H1 (cell line): ENCODE measurements at regions not wholly inside any gene's neighbourhood (a gene's known extent, or its start where the extent isn't known, plus 50 kb on each side); places are given as distances from the start of the nearest gene placed in this dataset.

Experiments used
- CTCF ChIA-PET: fragments of 300-600 bp; sonication (Branson Sonifier 250); formaldehyde crosslinking; loops from one replicate; lab custom pipeline; 2021; ENCODE audit not compliant: partially characterized antibody; lab: Charles Lee
- POLR2A ChIA-PET: fragments of 300-600 bp; sonication (Branson Sonifier 250); formaldehyde crosslinking; loops from one replicate; lab custom pipeline; 2021; ENCODE audit warnings: inconsistent platforms; ENCODE audit not compliant: partially characterized antibody; lab: Charles Lee
- DNase-seq, 2 experiments: peaks; one replicate each; pipeline versions ENCODE4 v3.0.0 to v3.0.0-alpha.2; 2010 to 2022; ENCODE audit warnings: low spot score in 2 of 2, low read depth in 1 of 2, mixed read lengths in 1 of 2
- FAIRE-seq: peaks from 2 replicates; lab custom pipeline; 2011; peaks lifted over from hg19 to GRCh38; lab: Jason Lieb, UNC
- H2AFZ ChIP-seq: 2 replicates; pipeline ENCODE4 v1.8.1; 2012; ENCODE audit warnings: low read length, inconsistent platforms
- H2AK5ac ChIP-seq: 2 replicates; pipeline ENCODE4 v1.6.1; 2013; ENCODE audit warnings: low read depth, low read length
- H2BK120ac ChIP-seq: replicated peaks from 2 replicates; pipeline ENCODE3; 2013; ENCODE audit warnings: low read depth, low read length, inconsistent platforms
- H2BK12ac ChIP-seq: 2 replicates; pipeline ENCODE4 v1.6.1; 2013; ENCODE audit warnings: low read depth, low read length
- H2BK15ac ChIP-seq: 2 replicates; pipeline ENCODE4 v1.6.1; 2013; ENCODE audit warnings: low read length
- H2BK20ac ChIP-seq: 2 replicates; pipeline ENCODE4 v1.6.1; 2013; ENCODE audit warnings: low read length
- H2BK5ac ChIP-seq: 2 replicates; pipeline ENCODE4 v1.6.1; 2013; ENCODE audit warnings: low read depth, low read length
- H3K14ac ChIP-seq: 2 replicates; pipeline ENCODE4 v1.6.1; 2013; ENCODE audit warnings: inconsistent platforms; ENCODE audit not compliant: insufficient read length
- H3K18ac ChIP-seq: 2 replicates; pipeline ENCODE4 v1.6.1; 2013; ENCODE audit warnings: low read length; ENCODE audit errors: extremely low read depth
- H3K23ac ChIP-seq: 2 replicates; pipeline ENCODE4 v1.6.1; 2013; ENCODE audit warnings: inconsistent platforms; ENCODE audit not compliant: insufficient read length
- H3K23me2 ChIP-seq: 2 replicates; pipeline ENCODE4 v1.6.1; 2013; ENCODE audit warnings: low read depth, low read length
- H3K27ac ChIP-seq: 2 replicates; pipeline ENCODE4 v1.6.1; 2011; ENCODE audit warnings: low read depth, low read length, inconsistent platforms
- H3K27me3 ChIP-seq, 4 experiments: replicated peaks in 1 of 4; 1 replicate in 1 of 4; 2 replicates in 3 of 4; pipeline versions ENCODE4 v1.6.1 to v1.8.1; 2011 to 2013; ENCODE audit warnings: low read length in 3 of 4, mild to moderate bottlenecking in 3 of 4, inconsistent platforms in 2 of 4, mixed read lengths in 2 of 4, moderate library complexity in 1 of 4; ENCODE audit not compliant: control insufficient read depth in 3 of 4, insufficient read depth in 3 of 4; ENCODE audit errors: extremely low read depth in 1 of 4
- H3K36me3 ChIP-seq, 4 experiments: 2 replicates each; pipeline versions ENCODE4 v1.6.1 to v1.8.1; 2011 to 2013; ENCODE audit warnings: mild to moderate bottlenecking in 4 of 4, low read length in 3 of 4, moderate library complexity in 2 of 4, control low read depth in 1 of 4, inconsistent platforms in 1 of 4; ENCODE audit not compliant: insufficient read depth in 4 of 4, control insufficient read depth in 2 of 4
- H3K4ac ChIP-seq: replicated peaks from 2 replicates; pipeline ENCODE3; 2013; ENCODE audit warnings: low read length, low read depth, mixed read lengths, inconsistent platforms; ENCODE audit not compliant: insufficient read length
- H3K4me1 ChIP-seq, 4 experiments: replicated peaks in 1 of 4; 1 replicate in 1 of 4; 2 replicates in 3 of 4; pipeline versions ENCODE4 v1.6.1 to v1.8.1; 2011 to 2013; ENCODE audit warnings: low read length in 3 of 4, inconsistent platforms in 2 of 4, mixed read lengths in 1 of 4; ENCODE audit not compliant: insufficient read depth in 4 of 4, control insufficient read depth in 3 of 4
- H3K4me2 ChIP-seq, 2 experiments: 2 replicates each; pipeline versions ENCODE4 v1.6.1 to v1.8.1; 2011 to 2013; ENCODE audit warnings: low read depth in 2 of 2, low read length in 2 of 2, control low read depth in 1 of 2, inconsistent platforms in 1 of 2, mild to moderate bottlenecking in 1 of 2; ENCODE audit not compliant: insufficient read depth in 1 of 2
- H3K4me3 ChIP-seq, 4 experiments: fragments of 200-600, 300-600 bp in 1 of 4; sonication (generic), shearing (Covaris generic), sonication (Bioruptor Twin) in 1 of 4; 2 replicates each; pipeline versions ENCODE4 v1.5.1 to v1.8.1; 2011 to 2016; ENCODE audit warnings: low read length in 4 of 4, low read depth in 3 of 4, control low read depth in 2 of 4, inconsistent platforms in 2 of 4, mild to moderate bottlenecking in 2 of 4, mixed read lengths in 1 of 4, moderate library complexity in 1 of 4; ENCODE audit not compliant: insufficient read depth in 2 of 4; ENCODE audit errors: extremely low read depth in 1 of 4
- H3K56ac ChIP-seq: replicated peaks from 2 replicates; pipeline ENCODE3; 2013; ENCODE audit warnings: low read depth, mild to moderate bottlenecking, mixed read lengths, low read length, inconsistent platforms; ENCODE audit not compliant: insufficient read length
- H3K79me1 ChIP-seq: 2 replicates; pipeline ENCODE4 v1.6.1; 2013; ENCODE audit warnings: low read depth, low read length, control low read depth
- H3K79me2 ChIP-seq, 2 experiments: 2 replicates each; pipeline versions ENCODE4 v1.6.1 to v1.8.1; 2012 to 2013; ENCODE audit warnings: low read length in 2 of 2, mild to moderate bottlenecking in 2 of 2, inconsistent platforms in 1 of 2; ENCODE audit not compliant: insufficient read depth in 2 of 2, control insufficient read depth in 1 of 2
- H3K9ac ChIP-seq, 4 experiments: replicated peaks in 1 of 4; 1 replicate in 1 of 4; 2 replicates in 3 of 4; pipeline versions ENCODE4 v1.6.1 to v1.8.1; 2011 to 2013; ENCODE audit warnings: low read depth in 3 of 4, low read length in 3 of 4, control low read depth in 2 of 4, mild to moderate bottlenecking in 2 of 4, moderate library complexity in 2 of 4, inconsistent platforms in 1 of 4; ENCODE audit errors: extremely low read depth in 1 of 4
- H3K9me3 ChIP-seq, 2 experiments: 2 replicates each; pipeline versions ENCODE4 v1.6.1 to v1.8.1; 2012 to 2013; ENCODE audit warnings: mild to moderate bottlenecking in 2 of 2, moderate library complexity in 2 of 2, control low read depth in 1 of 2, inconsistent platforms in 1 of 2, low read depth in 1 of 2, low read length in 1 of 2, mixed read lengths in 1 of 2; ENCODE audit not compliant: insufficient read depth in 2 of 2
- H4K20me1 ChIP-seq, 2 experiments: replicated peaks in 1 of 2; 2 replicates each; pipeline versions ENCODE3 to v1.8.1; 2011 to 2013; ENCODE audit warnings: inconsistent platforms in 2 of 2, low read length in 2 of 2, mild to moderate bottlenecking in 1 of 2; ENCODE audit not compliant: insufficient read depth in 2 of 2, control insufficient read depth in 1 of 2
- H4K5ac ChIP-seq: 2 replicates; pipeline ENCODE4 v1.6.1; 2013; ENCODE audit warnings: low read length, low read depth, mixed read lengths, inconsistent platforms; ENCODE audit not compliant: insufficient read length
- H4K8ac ChIP-seq: 2 replicates; pipeline ENCODE4 v1.8.0; 2013; ENCODE audit warnings: mild to moderate bottlenecking, moderate library complexity, low read length, inconsistent platforms; ENCODE audit not compliant: insufficient read depth; ENCODE audit errors: extremely low read depth
- H4K91ac ChIP-seq: replicated peaks from 2 replicates; pipeline ENCODE3; 2013; ENCODE audit warnings: low read length, mixed read lengths, inconsistent platforms; ENCODE audit not compliant: insufficient read length
- CBX5 ChIP-seq: fragments of 300-800, 300-1000 bp; sonication (generic); IDR thresholded peaks from 2 replicates; pipeline ENCODE4 v1.7.1; 2016; ENCODE audit warnings: antibody characterized with exemption, low read length, low read depth
- CHD2 ChIP-seq: IDR thresholded peaks from 2 replicates; pipeline ENCODE4 v1.6.1; 2012; ENCODE audit warnings: low read length, improper control_type of control experiment
- POLR2A ChIP-seq, 2 experiments: IDR thresholded peaks; 1 replicate in 1 of 2; 2 replicates in 1 of 2; pipeline ENCODE4 v1.6.1; 2011; ENCODE audit warnings: low read depth in 2 of 2, low read length in 2 of 2, mild to moderate bottlenecking in 2 of 2; ENCODE audit errors: control extremely low read depth in 1 of 2
- SAP30 ChIP-seq: fragments of 300-600 bp; sonication (generic); IDR thresholded peaks from 2 replicates; pipeline ENCODE4 v1.7.1; 2012; ENCODE audit warnings: low read length, moderate library complexity, mild to moderate bottlenecking, inconsistent platforms; ENCODE audit not compliant: insufficient read depth, insufficient replicate concordance
- WGBS, 2 experiments: shearing (Covaris generic) in 1 of 2; methylation state at CpG; one replicate each; pipeline versions ENCODE4 v1.1.6 to v1.1.7; 2013 to 2015; ENCODE audit warnings: low lambda C conversion rate in 2 of 2, mixed read lengths in 2 of 2, inconsistent platforms in 1 of 2, low coverage in 1 of 2, missing lambda C conversion rate in 1 of 2; ENCODE audit not compliant: insufficient replicate concordance in 2 of 2, insufficient coverage in 1 of 2, insufficient read length in 1 of 2; ENCODE audit errors: extremely low coverage in 1 of 2, missing lambda C conversion rate in 1 of 2; 5-methylcytosine and 5-hydroxymethylcytosine counted together

DNA sequence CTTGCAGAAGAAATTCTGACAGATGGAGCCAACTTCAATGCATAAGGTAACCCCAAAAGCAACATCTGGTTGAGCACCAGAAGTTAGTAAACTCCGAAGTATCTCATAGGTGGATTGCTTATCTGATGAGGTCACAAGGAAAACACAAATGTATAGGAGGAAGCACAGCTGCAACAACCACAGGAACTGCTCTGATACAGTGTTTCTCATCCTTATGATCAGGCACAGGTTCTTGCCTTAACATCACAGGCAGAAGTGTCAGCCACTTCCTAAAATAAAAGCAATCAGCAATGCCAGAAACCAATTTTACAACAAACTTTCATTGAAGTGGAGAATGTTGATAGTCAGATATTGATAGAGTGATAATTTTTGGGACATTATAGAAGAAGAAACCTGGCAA is 530.3 kb upstream of the FAT3 start:
- Histone ChIP-seq H3K23ac (no peak overlapping the region), H3K79me2 (no peaks in the 10 kb centered on the region), H3K18ac (no peak overlapping the region), H2BK5ac (no peak overlapping the region), H2AFZ (no peak overlapping the region), H2BK120ac (no peak overlapping the region), H3K23me2 (no peaks in the 10 kb centered on the region), H2AK5ac (no peak overlapping the region), H2BK20ac (no peak overlapping the region), H4K91ac (no peak overlapping the region), H3K27ac (no peak overlapping the region), H3K9me3 (no peaks in the 10 kb centered on the region), H3K14ac (no peak overlapping the region), H3K4me3 (no peak overlapping the region), H2BK12ac (no peak overlapping the region), H4K20me1 (no peaks in the 10 kb centered on the region), H3K9ac (no peak overlapping the region), H3K56ac (no peak overlapping the region), H4K5ac (no peak overlapping the region), H3K4me1 (no peaks in the 10 kb centered on the region), H3K79me1 (no peaks in the 10 kb centered on the region), H2BK15ac (no peak overlapping the region), H3K27me3 (no peaks in the 10 kb centered on the region), H3K4ac (no peak overlapping the region), H3K36me3 (no peaks in the 10 kb centered on the region), H4K8ac (no peak overlapping the region), H3K4me2 (no peak overlapping the region)
- WGBS, 2 experiments, result 82% methylated on average over 1 of the region's 1 CpG; no CpG with 5 or more reads in 1 of the 2 experiments
- ChIA-PET CTCF (no interaction called here), POLR2A (no interaction called here)
- TF ChIP-seq SAP30 (no peak), CHD2 (no peak), POLR2A (IDR thresholded peaks at IDR 0.05; ENCODE audit: control extremely low read depth in 1 of 2, low read depth in 2 of 2, low read length in 2 of 2) (no peak), CBX5 (no peak)
- DNase-seq (no peak), FAIRE-seq (no peak)
